ENCODE measurements at regions not wholly inside any gene's neighbourhood (a gene's known extent, or its start where the extent isn't known, plus 50 kb on each side); places are given as distances from the start of the nearest gene placed in this dataset.
"Not testable (repeated sequence)": the region's sequence is repeated elsewhere in the genome, so short reads cannot be mapped to it uniquely, and the experiment has no call there.

- DNase-seq (no peak), ATAC-seq (no peak)
- peaks cover 51% of the 10 kb centered on the region for H3K4me1 Mint-ChIP-seq
- intact Hi-C loops (cut with DNase I, micrococcal nuclease), result loop anchor here in 1 of 2 experiments (2.0 kb wide), 1 partner anchor 181 kb away; the partner anchor contains the start of gene RYBP
- peaks cover 8% of the 10 kb centered on the region for H3K9me3 Mint-ChIP-seq (ENCODE audit: low read depth)
- no peaks in the 10 kb centered on the region for H3K27me3 Mint-ChIP-seq
- CTCF ChIA-PET, result interaction anchor here (0.9 kb wide), 1 partner anchor 8 kb away, joined by 4 read pairs; no protein-coding TSS in a partner anchor
- H3K4me3 Mint-ChIP-seq, result no peak overlapping the region
- peaks cover 2% of the 10 kb centered on the region for H3K36me3 Mint-ChIP-seq (ENCODE audit: low read depth)
- peak overlapping the region; percentile 79 for H3K27ac Mint-ChIP-seq
- POLR2A ChIA-PET, result no interaction called here
Observed at GRCh38 chr3:72628065-72628464, 220.2 kb downstream of the SHQ1 start.

- Mint-ChIP-seq H3K36me3 (ENCODE audit: low read depth) (peaks cover 2% of the 10 kb centered on the region), H3K27ac (peak overlapping the region; percentile 62), H3K27me3 (no peaks in the 10 kb centered on the region), H3K9me3 (ENCODE audit: low read depth) (peaks cover 5% of the 10 kb centered on the region), H3K4me1 (peaks cover 45% of the 10 kb centered on the region), H3K4me3 (no peak overlapping the region)
- POLR2A ChIA-PET, result no interaction called here
- CTCF ChIA-PET, result interaction anchor here (0.6 to 0.9 kb wide), 3 partner anchors 9 to 232 kb away, joined by 3 to 4 read pairs (median 3); no protein-coding TSS in a partner anchor
- DNase-seq (no peak), ATAC-seq (peak; percentile 31)
- intact Hi-C loops (cut with DNase I, micrococcal nuclease), result no loop called here
Observed at GRCh38 chr3:72627271-72627670, 221.0 kb downstream of the SHQ1 start.

GRCh38 chr3:72625602-72626337, 222.5 kb downstream of the SHQ1 start:
- ATAC-seq, result peak; percentile 52

GRCh38 chr3:72624656-72625055, 223.6 kb downstream of the SHQ1 start:
- ATAC-seq, result no peak
- H3K4me3 Mint-ChIP-seq, result no peak overlapping the region
- H3K36me3 Mint-ChIP-seq (ENCODE audit: low read depth), result no peaks in the 10 kb centered on the region
- no peaks in the 10 kb centered on the region for H3K27me3 Mint-ChIP-seq
- intact Hi-C loops (cut with DNase I, micrococcal nuclease), result no loop called here
- H3K9me3 Mint-ChIP-seq (ENCODE audit: low read depth), result no peaks in the 10 kb centered on the region
- H3K27ac Mint-ChIP-seq, result no peak overlapping the region
- ChIA-PET CTCF (interaction anchor here (0.6 kb wide), 1 partner anchor 307 kb away, joined by 4 read pairs; no protein-coding TSS in a partner anchor), POLR2A (no interaction called here)
- peaks cover 38% of the 10 kb centered on the region for H3K4me1 Mint-ChIP-seq
- DNase-seq, result no peak

More at GRCh38 chr3:72625602-72626337, 222.5 kb downstream of the SHQ1 start:
- Mint-ChIP-seq H3K9me3 (ENCODE audit: low read depth) (no peaks in the 10 kb centered on the region), H3K27me3 (no peaks in the 10 kb centered on the region), H3K4me3 (no peak overlapping the region), H3K27ac (peak overlapping the region; percentile 51), H3K4me1 (peaks cover 45% of the 10 kb centered on the region), H3K36me3 (ENCODE audit: low read depth) (peaks cover 2% of the 10 kb centered on the region)
- CTCF ChIA-PET, result interaction anchor here (0.6 kb wide), 1 partner anchor 399 kb away, joined by 4 read pairs; no protein-coding TSS in a partner anchor
- POLR2A ChIA-PET, result interaction anchor here (0.6 kb wide), 1 partner anchor 189 kb away, joined by 3 read pairs; no protein-coding TSS in a partner anchor
- peak; percentile 44 for DNase-seq
- intact Hi-C loops (cut with DNase I, micrococcal nuclease), result no loop called here

- H3K27me3 Mint-ChIP-seq, result no peaks in the 10 kb centered on the region
- DNase-seq, result no peak
- ChIA-PET CTCF (no interaction called here), POLR2A (interaction anchor here (0.6 kb wide), 1 partner anchor 13 kb away, joined by 3 read pairs; no protein-coding TSS in a partner anchor)
- no peak overlapping the region for H3K27ac Mint-ChIP-seq
- H3K9me3 Mint-ChIP-seq (ENCODE audit: low read depth), result peaks cover 10% of the 10 kb centered on the region
- ATAC-seq, result no peak
- peaks cover 6% of the 10 kb centered on the region for H3K4me1 Mint-ChIP-seq
- no peak overlapping the region for H3K4me3 Mint-ChIP-seq
- no peaks in the 10 kb centered on the region for H3K36me3 Mint-ChIP-seq (ENCODE audit: low read depth)
- intact Hi-C loops (cut with DNase I, micrococcal nuclease), result no loop called here
Observed at GRCh38 chr3:72618739-72619138, 229.5 kb downstream of the SHQ1 start.

GRCh38 chr3:72617424-72618024, 230.7 kb downstream of the SHQ1 start:
- ChIA-PET POLR2A (no interaction called here), CTCF (no interaction called here)
- H3K27ac Mint-ChIP-seq, result no peak overlapping the region
- H3K27me3 Mint-ChIP-seq, result no peaks in the 10 kb centered on the region
- H3K4me3 Mint-ChIP-seq, result no peak overlapping the region
- H3K4me1 Mint-ChIP-seq, result peaks cover 6% of the 10 kb centered on the region
- ATAC-seq (no peak), DNase-seq (no peak)
- H3K9me3 Mint-ChIP-seq (ENCODE audit: low read depth), result peaks cover 10% of the 10 kb centered on the region
- intact Hi-C loops (cut with DNase I, micrococcal nuclease), result no loop called here
- no peaks in the 10 kb centered on the region for H3K36me3 Mint-ChIP-seq (ENCODE audit: low read depth)

- DNase-seq, result no peak
- ChIA-PET POLR2A (no interaction called here), CTCF (no interaction called here)
- intact Hi-C loops (cut with DNase I, micrococcal nuclease), result no loop called here
- peaks cover 10% of the 10 kb centered on the region for H3K9me3 Mint-ChIP-seq (ENCODE audit: low read depth)
- H3K4me1 Mint-ChIP-seq, result peaks cover 6% of the 10 kb centered on the region
- ATAC-seq, result no peak
- no peaks in the 10 kb centered on the region for H3K36me3 Mint-ChIP-seq (ENCODE audit: low read depth)
- H3K27ac Mint-ChIP-seq, result no peak overlapping the region
- no peaks in the 10 kb centered on the region for H3K27me3 Mint-ChIP-seq
- no peak overlapping the region for H3K4me3 Mint-ChIP-seq
Observed at GRCh38 chr3:72615776-72616175, 232.5 kb downstream of the SHQ1 start.

GRCh38 chr3:72615182-72615581, 233.1 kb downstream of the SHQ1 start:
- ChIA-PET POLR2A (no interaction called here), CTCF (interaction anchor here (0.6 to 1.2 kb wide), 2 partner anchors 117 to 274 kb away, joined by 3 read pairs; no protein-coding TSS in a partner anchor)
- DNase-seq, result no peak
- H3K9me3 Mint-ChIP-seq (ENCODE audit: low read depth), result peaks cover 10% of the 10 kb centered on the region
- peaks cover 6% of the 10 kb centered on the region for H3K4me1 Mint-ChIP-seq
- no peaks in the 10 kb centered on the region for H3K36me3 Mint-ChIP-seq (ENCODE audit: low read depth)
- ATAC-seq, result no peak
- H3K27me3 Mint-ChIP-seq, result no peaks in the 10 kb centered on the region
- intact Hi-C loops (cut with DNase I, micrococcal nuclease), result no loop called here
- H3K4me3 Mint-ChIP-seq, result no peak overlapping the region
- peak overlapping the region; percentile 0 for H3K27ac Mint-ChIP-seq

GRCh38 chr3:72614394-72615074, 233.7 kb downstream of the SHQ1 start:
- ChIA-PET CTCF (interaction anchor here (0.6 to 1.2 kb wide), 2 partner anchors 116 to 273 kb away, joined by 3 read pairs; no protein-coding TSS in a partner anchor), POLR2A (no interaction called here)
- H3K4me3 Mint-ChIP-seq, result no peak overlapping the region
- DNase-seq (no peak), ATAC-seq (no peak)
- intact Hi-C loops (cut with DNase I, micrococcal nuclease), result no loop called here
- no peaks in the 10 kb centered on the region for H3K27me3 Mint-ChIP-seq
- H3K27ac Mint-ChIP-seq, result peak overlapping the region; percentile 0
- H3K36me3 Mint-ChIP-seq (ENCODE audit: low read depth), result no peaks in the 10 kb centered on the region
- H3K4me1 Mint-ChIP-seq, result peaks cover 6% of the 10 kb centered on the region
- H3K9me3 Mint-ChIP-seq (ENCODE audit: low read depth), result peaks cover 10% of the 10 kb centered on the region

- Mint-ChIP-seq H3K36me3 (ENCODE audit: low read depth) (no peaks in the 10 kb centered on the region), H3K9me3 (ENCODE audit: low read depth) (peaks cover 10% of the 10 kb centered on the region), H3K27me3 (no peaks in the 10 kb centered on the region), H3K27ac (no peak overlapping the region), H3K4me1 (peaks cover 6% of the 10 kb centered on the region), H3K4me3 (no peak overlapping the region)
- ChIA-PET POLR2A (no interaction called here), CTCF (interaction anchor here (1.2 kb wide), 1 partner anchor 273 kb away, joined by 3 read pairs; no protein-coding TSS in a partner anchor)
- intact Hi-C loops (cut with DNase I, micrococcal nuclease), result no loop called here
- DNase-seq (no peak), ATAC-seq (no peak)
Observed at GRCh38 chr3:72613871-72614270, 234.4 kb downstream of the SHQ1 start.

- ATAC-seq; H3K9me3 Mint-ChIP-seq (ENCODE audit: low read depth); POLR2A ChIA-PET; H3K27ac Mint-ChIP-seq; H3K36me3 Mint-ChIP-seq (ENCODE audit: low read depth); H3K27me3 Mint-ChIP-seq; H3K4me3 Mint-ChIP-seq; DNase-seq; CTCF ChIA-PET; H3K4me1 Mint-ChIP-seq; intact Hi-C loops (cut with DNase I, micrococcal nuclease): not testable (repeated sequence)
Observed at GRCh38 chr3:72609114-72609513, 239.1 kb downstream of the SHQ1 start.
